EH (cell line): ENCODE measurements at regions not wholly inside any gene's neighbourhood (a gene's known extent, or its start where the extent isn't known, plus 50 kb on each side); places are given as distances from the start of the nearest gene placed in this dataset.

Experiments
- DNase-seq: peaks from one replicate; pipeline ENCODE4 v3.0.0-alpha.2; 2015; ENCODE audit warnings: low read depth

DNA sequence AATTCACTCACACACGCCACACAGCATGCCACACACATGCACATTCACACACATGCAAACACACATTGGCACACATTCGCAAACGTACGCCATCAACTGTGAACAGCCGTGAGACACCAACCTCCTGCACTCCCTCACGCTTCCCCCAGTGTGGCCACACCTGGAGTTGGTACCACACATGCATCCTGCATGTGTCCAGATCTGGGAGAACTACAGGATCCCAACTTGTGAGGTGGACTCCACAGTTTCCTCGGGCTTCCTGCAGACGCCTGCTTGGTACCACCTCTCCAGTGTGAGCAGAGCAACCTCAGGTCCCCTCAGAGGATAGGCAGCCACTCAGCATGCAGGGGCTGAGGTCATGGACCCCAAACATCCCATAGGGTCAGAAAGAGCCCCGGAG lies 239.0 kb downstream of the EIPR1 start:
- no peak for DNase-seq

DNA sequence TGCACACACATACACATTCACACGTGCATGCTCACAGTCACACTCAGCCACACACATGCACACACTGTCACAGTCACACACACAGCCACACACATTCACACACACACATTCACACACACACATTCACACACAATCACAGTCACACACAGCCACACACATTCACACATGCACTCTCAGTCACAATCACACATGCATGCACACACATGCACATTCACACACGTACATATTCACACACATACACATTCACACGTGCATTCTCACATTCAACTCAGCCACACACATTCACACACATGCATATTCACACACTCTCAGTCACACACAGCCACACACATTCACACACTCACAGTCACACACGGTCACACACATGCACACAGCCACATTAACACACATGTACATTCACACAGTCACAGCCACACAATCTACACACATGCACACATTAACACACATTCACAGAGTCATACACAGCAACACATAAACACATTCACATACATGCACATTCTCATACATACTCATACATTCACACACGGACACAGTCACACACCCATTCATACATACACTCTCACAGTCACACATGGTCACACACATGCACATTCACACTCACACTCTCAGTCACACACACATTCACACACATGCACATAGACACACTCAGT lies 239.8 kb downstream of the EIPR1 start:
- no peak for DNase-seq

DNA sequence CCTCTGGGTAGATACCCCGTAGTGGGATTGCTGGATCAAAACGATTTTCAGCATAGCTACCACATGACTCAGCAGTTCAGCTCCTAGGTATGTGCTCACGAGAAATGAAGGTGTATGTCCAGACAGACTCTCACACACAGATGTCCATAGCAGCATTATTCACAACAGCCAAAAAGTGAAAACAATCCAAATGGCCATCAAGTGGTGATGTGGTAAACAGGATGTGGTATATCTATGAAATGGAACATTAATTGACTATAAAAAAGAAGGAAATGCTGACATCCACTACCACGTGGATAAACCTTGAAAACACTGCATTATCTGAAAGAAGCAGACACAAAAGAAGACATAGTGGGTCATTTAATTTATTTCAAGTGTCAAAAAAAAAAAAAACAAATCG lies 241.9 kb downstream of the EIPR1 start:
- DNase-seq = no peak

DNA sequence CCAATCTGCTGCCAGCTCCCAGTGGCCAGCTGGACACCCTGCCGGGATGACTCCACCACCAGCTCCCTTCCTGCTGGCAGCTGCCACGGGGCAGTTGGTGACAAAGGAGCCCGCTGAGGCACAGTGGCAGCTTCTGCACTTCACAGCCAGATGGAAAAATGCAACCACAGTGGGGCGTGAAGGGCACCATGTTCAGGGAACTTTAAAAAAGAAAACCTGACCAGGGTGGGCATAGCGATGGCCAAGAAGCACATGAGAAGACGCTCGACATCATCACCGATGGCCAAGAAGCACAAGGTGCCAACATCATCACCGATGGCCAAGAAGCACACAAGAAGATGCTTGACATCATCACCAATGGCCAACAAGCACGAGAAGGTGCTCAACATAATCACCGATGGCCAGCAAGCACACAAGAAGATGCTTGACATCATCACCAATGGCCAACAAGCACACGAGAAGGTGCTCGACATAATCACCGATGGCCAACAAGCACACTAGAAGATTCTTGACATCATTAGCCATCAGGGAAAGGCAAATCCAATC lies 243.5 kb downstream of the EIPR1 start:
- no peak for DNase-seq

DNA sequence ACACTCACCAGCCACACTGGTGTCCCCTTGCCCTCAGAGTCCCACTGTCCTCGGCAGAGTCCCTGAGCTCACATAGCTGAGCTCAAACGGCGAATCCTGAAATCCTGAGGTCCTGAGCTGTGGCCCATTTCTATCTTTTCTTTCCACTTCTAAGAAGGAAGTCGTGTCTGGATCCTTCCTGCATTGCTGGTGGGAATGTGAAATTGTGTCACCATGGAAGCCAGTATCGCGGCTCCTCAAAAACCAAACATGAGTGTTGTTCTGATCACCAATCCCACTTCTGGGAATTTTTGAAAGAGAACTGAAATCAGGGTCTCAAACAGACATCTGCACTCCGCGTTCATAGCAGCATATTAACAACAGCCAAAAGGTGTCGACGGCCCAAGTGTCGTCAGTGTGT lies 244.7 kb downstream of the EIPR1 start:
- no peak for DNase-seq

DNA sequence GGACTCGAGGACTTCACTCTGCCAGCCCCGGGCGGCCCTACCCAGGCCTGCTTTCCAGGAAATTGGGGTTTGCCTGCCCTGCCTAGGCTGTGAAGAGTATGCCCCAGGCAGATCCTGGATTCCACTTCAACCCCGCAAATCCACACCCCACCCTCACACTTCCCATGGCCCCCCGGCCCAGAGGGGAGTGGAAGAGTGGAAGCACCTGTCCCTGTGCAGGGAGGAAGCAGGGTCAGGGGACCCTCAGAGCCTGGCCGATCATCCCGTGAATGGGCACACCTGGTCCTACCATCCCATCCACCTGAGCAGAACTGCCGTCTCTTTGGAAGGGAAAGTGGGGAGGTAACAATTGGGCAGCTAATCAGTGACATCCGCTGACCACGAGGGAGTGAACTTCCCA lies 245.2 kb downstream of the EIPR1 start:
- DNase-seq = no peak

DNA sequence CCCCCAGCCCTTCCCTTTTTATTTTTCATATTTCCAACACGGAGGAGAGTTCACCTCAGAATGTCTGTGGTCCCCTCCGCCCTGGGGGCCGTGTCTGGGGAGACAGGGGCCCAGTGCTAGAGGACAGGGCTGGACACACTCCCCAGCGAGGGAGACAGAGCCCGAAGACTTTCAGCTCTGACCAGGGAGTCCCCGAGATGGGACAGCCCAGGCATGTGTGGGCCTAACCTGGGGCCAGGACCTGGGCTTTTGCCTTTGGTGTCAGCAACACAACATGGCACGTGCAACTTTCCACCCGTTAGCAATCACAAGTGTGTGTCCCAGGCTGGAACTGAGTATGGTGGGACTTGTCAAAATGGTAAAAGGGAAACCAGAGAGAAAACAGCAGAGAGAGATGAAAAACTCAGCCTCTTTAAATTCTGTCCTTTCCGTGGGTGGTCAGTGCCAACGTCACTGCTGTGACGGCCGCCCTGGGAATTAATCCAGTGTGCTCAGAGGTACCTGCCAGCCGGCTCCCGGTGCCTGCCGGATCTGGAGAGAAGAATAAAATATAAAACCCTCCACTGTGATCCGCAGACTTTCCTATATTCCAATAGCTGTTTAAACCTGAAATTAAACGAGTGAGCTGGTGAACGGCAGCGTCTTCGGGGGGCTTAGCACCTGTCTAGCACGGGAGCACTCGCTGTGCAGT lies 245.8 kb downstream of the EIPR1 start:
- DNase-seq = no peak

DNA sequence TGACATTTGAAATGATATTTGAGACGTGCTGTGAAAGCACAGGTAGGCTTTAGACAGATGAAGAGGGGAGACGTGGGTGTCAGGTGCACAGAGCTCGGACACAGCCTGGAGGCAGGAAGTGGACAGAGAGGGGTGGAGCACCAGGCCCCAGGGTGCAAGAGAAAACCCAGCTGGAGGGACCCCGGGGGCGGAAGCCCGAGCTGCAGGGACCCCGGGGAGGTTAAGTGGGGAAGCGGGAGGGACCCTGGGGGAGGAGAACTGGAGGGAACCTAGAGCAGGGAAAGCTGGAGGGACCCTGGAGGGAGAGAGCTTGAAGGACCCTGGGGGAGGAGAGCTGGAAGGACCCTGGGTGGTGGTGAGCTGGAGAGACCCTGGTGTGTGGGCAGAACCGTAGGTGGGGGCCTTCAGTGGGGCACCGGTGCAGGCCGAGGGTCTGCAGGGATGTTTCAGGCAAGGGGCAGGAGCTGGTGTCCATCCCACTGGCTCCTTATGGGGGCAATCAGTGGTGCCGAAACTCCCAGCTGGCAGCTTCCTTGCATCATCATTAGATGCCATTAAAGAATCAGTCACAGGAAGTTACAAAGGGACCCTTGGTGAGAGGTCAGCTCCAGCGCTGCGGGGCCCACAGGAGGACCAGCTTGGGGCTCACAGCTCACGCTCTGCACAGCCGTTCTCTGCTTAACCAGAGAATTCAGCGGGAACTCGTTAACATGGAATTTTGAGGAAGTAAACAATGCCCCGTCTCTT lies 246.6 kb downstream of the EIPR1 start:
- peak; percentile 18 for DNase-seq

DNA sequence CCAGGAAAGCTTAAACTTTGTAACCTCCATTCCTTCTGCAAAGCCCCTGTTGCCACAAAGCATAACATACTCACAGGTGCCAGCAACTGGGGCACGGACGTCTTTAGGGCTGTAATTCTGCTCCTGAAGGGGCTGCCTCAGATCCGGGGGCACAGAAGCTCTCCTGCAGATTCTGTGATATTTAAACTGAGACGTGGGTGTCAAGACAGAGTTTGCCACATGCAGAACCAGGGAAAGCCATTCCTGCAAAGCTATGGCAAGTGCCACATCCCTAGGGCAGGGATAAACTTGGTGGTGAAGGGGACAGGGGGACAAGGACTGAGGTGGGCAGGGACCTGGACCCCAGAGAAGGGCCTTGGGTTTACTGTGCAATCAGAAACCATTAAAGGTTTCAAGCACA lies 247.2 kb downstream of the EIPR1 start:
- no peak for DNase-seq

DNA sequence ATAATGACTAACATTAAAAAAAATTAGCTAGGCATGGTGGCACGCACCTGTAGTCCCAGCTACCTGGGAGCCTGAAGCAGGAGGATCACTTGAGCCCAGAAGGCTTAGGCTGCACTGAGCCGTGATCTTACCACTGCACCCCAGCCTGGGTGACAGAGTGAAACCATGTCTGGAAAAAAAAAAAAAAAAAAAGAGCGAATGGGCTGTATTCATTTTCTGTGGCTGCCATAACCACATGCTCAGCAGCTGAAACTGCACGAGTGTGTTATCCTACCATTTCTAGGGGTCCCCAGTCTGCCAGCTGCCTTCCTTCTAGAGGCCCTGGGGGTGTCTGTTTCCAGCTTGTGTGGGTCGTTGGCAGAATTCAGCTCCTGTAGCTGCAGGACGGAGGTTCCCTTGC lies 247.8 kb downstream of the EIPR1 start:
- DNase-seq = no peak

DNA sequence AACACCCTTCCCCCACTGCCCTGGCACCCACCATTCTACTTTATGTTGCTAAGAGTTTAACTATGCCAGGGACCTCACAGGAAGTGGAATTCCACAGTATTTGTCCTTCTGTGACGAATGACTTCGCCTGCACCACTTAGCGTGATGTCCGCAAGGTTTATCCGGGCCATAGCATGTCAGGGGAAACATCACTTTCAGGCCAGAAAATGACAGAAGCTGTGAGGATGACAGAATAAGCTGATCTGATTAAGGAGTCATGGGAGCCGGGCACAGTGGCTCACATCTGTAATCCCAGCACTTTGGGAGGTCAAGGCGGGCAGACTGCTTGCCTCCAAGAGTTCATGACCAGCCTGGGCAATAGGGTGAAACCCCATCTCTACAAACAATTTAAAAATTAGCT lies 248.8 kb downstream of the EIPR1 start:
- no peak for DNase-seq

DNA sequence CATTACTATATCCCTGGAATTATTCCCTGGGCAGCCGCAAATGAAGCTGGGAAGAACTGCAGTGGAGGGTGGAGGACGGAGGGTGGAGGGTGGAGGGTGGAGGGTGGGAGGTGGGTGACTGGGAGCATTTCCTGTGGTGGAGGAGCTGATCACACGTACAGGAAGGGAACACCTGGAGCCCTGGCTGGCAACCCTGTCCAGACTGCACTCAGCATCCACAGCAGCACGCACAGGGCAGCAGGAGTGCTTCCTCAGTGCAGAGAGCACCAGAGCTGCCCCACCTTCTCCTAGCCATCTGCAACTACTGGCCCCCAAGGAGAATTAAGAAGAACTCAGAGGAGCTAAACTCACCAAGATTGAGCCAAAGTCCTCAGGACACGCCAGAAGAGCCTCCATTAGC lies 249.9 kb downstream of the EIPR1 start:
- no peak for DNase-seq

DNA sequence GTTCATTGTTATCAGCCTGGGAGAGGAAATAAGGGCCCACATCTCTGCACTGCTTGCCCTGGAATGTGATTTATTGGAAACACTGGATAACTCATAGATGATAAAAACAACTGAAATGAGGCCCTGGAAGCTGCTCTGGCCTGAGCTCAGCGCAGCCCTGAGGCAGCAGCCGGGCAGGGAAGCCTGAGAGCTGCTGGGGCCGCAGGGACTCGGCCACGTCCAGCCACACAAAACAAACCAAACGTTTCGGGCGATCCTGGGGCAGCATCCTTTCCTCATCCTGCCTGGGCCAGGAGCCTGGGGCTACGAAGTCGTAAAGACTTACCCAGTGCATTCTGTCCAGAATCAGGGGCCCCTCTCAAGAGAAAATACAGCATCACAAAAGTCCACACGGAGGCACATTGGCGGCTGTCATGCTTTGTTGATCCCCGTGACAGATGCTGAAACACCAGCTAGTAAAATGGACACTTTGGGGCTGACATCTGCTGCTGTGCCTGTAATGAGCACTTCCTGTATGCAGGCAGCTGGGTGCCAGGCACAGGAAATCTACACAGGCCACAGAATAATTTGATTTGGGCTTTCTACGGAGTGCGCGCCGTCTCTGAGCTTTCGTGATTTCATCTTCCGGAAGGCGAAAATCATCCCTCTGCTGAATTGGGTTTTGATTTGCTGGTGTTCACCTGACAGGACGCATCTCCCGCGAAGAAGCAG lies 250.6 kb downstream of the EIPR1 start:
- peak; percentile 23 for DNase-seq

DNA sequence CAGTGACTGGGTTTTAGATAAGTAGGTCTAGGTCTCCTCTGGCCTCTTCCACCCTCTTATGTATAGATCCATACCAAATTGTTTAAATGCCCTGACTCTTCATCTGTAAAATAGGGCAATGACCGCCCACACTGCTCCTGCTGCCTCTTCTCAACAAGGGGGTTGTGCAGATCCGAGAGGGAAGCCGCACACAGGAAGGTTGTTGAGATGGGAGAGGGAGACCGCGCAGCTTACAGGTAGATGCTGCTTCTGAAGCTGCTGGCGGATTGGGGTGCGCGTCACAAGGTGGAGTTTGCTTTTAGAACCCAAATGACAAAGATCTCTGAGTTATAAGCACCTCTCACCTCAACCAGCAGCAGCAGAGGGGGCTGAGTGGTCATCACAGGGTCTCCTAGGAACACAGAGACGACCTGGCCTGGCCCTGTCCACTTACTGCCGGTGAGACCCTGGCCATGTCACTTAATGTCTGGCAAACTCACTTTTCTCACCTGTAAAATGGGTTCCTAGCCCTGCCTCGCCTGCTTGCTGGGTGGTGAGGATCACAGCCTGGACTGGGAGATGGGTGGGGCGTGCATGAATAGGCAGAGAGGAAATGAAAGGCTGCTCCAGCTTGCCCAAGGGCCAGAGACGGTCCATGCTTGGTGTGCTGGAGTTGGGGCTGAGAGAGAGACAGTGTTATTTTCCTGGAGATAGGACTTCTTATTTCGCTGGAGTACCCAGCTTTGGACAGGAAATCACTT lies 251.3 kb downstream of the EIPR1 start:
- DNase-seq = no peak

DNA sequence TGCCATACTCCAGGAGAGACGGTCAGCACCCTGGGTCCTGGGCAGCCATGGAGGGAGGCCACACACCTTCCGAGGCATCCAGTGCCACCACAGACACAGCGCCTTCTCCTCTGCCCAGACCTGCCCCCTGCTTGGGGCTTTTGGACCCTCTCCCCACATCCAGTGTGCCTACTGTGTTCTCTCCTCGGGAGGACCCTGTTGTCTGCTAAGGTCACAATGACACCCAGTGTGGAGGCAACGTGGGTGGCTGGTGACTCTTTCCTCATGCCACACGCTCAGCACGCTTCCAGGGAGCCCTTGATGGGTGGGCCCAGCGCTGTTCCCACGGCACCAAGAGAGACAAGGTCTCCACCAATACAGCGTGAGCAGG lies 251.9 kb downstream of the EIPR1 start:
- DNase-seq = no peak

DNA sequence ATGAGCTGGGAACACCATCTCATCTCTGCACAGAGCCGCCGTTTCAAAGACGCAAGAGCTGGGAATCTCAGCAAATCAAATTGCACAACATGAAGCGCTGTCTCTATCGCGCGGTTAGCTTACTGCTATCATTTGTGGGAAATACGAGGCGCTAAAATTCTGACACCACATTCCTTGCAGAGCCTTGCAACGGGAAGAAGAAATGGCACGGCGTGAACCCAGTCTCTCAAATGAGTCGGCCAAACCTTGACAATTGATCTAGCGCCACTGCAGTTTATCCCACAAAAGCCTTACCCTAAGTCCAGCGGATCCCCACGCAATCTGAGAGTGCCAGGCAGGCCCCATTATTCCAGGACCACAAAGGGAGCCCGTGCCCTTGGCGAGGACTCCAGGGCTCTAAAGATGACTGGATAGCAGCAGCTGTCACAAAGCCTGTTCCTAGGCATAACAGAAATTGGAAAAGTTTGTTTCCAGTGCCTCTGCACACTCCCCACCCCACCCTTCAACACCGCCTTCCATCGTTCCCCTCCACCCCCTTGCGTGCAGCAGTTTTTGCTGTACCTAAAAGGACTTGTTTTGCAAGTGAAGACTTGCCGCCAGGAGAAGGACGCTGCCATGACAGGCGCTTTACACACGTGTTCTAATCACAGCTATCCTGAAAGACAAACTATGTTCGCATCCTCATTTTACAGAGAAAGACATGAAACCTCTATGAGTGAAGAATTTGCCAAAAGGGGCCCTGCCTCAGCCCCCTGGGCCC lies 252.4 kb downstream of the EIPR1 start:
- DNase-seq = no peak

DNA sequence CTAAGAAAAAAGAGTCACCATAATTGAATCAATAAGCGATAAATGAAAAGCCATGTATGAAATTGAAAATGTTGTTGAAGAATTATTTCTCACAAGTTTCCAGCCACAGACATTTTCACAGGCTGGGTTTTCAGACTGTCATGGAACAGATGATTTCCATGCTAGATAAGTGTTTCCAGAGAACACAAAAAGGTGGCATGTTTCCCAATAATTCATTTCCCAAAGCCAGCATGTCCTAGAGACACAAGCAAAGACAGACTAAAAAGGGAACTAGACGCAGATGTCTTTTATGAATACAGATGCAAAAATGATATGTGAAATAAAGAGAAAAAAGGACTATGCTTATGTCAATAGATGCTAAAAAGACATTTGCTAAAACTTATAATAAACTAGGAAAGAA lies 255.1 kb downstream of the EIPR1 start:
- no peak for DNase-seq

DNA sequence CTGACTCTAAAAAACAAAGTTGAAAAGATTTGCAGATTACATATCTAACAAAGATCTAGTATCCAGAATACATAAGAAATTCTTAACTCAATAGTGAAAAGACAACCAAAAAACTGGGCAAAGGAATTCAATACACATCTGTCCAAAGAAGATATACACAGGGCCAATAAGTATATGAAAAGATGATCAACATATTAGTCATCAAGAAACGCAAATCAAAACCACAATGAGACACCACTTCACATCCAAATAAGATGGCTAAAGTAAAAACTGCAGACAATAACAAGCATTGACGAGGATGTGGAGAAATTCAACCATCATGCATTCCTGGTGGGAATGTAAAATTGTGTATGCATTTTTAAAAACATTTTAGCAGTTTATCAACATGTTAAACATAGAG lies 256.0 kb downstream of the EIPR1 start:
- DNase-seq = peak; percentile 5

DNA sequence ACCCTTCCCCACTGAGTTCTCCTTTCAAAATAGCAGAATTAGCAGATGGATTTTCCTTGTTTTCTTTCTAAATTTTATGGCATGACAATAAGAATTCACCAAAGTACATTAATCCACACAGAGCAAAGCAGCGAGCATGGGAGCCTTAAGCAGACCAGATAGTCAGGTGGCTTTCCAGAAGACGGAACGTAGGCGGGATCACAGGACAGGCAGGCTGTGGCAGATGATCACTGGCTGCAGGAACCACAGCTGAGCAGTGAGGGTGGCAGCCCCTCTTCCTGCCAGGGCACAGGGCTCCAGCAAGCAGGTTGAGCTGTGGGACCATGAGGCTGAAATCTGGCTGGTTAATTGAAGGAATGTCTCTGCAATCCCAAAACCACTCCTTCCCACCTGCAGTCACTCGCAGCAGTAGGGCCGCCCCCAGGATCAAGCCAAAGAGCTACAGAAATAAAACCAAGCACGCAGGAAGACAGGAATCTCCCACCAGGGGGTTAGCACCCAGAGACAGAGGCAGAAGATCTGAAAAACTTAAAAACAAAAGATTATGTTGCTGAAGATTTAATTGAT lies 259.9 kb downstream of the EIPR1 start:
- no peak for DNase-seq

DNA sequence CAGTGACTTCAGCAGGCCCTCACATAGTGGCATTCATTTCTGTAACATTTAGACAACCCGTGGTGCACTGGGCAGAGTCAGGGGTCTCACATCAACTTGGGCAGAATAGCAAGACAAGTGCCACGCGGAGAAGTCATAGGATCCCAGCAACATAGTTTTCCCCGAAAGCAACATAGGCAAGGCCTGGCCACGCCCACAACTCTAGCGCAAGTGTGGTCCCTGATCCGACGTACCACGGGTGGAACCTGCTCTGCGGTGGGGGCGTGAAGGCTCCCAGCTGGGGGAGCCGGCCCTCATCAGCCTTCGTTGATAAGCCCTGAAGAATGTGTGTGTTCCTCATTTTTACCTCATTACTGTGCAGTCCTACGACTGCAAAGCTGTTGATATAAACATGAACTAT lies 261.2 kb downstream of the EIPR1 start:
- no peak for DNase-seq
